GM21360 (cell line): ENCODE measurements at regions not wholly inside any gene's neighbourhood (a gene's known extent, or its start where the extent isn't known, plus 50 kb on each side); places are given as distances from the start of the nearest gene placed in this dataset.

Experiments
- ATAC-seq: cut with Tn5 transposase; IDR thresholded peaks from one replicate; pipeline ENCODE4 v1.9.1; 2021; ENCODE audit warnings: mild to moderate bottlenecking, moderate library complexity; ENCODE audit not compliant: unreplicated experiment

DNA sequence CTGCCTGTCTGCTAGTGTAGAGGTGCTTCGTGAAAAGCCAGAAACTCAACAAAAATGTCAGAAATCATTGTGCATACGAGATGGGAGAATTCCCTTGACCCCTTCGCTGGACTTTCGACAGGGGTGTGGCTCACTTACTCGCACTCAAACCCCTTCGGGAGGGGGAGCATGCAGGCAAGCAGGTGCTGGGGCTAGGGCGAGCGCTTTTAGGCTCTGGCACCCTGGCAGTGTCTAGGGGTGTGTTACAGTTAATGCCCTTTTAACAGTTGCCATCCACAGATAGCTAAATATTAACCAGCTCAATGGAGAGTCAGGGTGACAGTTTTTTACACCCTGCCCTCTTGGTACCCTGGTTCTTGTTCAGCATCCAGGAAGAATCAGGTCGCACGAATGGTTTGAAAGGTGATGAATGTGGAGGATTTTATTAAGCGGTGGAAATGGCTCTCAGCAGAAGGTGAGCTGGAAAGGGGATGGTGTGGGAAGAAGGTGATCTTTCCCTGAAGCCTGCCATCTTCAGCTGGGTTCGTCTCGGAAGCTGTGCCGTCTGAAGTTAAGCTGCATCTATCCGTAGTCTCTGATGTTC is 59.6 kb upstream of the SHANK2 start:
- no peak for ATAC-seq

DNA sequence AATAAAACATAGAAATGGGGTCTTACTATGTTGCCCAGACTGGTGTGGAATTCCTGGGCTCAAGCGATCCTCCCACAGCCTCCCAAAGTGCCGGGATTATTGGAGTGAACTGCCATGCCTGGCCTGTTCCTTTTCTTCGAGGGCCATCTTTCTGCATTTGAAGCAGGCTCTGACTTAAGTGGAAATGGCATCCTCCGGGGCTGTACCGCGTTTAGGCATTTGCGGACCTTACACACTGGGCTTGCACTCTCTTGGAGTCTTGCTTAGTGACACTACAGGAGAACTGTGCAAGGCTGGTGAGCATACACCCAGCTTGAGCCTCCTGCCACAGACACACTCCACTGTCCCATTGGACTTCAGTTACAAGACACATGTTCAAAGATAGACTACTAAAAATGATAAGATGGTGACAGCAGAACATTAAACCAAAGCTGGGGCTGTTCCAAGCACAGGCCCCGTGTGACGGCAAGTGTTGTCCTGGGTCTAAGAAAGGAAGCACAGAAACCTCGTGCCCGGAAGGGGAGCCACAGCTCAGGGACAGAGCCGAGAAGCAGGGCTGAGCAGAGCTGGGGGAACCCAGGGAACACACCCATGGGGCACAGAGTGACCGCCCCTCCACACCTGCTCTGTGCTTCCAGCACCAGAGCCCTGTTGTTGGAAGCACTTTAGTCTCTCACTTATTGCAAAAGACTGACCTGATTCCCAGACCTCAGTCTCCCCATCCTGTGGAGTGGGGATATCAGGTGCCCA is 59.0 kb upstream of the SHANK2 start:
- ATAC-seq: no peak

DNA sequence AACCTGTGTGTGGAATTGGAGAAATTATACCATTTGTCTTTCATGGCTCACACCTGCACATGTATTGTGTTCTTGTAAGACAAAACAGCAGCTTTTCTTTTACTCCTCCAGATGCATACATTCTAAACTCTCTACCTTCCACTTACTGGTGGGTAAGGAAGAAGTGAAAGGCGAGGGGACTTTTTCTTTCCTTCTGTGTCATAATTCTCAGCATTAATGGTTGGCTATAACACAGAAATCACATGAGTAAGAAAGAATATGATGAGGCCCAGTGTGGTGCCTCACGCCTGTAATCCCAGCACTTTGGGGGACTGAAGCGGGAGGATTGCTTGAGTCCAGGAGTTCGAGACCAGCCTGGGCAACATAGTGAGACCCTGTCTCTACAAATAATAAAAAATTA is 57.8 kb upstream of the SHANK2 start:
- ATAC-seq: no peak

DNA sequence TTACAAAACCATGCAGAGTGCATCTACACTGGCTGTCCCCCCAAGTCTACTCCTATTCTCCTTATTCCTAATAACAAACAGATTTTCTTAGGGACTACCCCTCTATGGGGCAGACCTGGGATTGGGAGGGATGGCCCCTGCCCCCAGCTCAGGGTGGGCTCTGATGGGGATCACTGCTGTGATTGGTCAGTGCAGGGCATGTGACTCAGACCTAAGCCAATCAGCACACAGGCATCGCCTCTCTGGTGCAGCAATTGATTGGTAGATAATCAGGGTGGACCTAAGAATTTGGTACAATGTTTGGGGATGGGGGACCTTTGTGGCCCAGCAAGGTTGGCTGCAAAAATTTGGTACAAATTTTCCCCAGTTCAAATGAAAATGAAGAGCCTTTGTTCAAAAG is 57.2 kb upstream of the SHANK2 start:
- no peak for ATAC-seq

DNA sequence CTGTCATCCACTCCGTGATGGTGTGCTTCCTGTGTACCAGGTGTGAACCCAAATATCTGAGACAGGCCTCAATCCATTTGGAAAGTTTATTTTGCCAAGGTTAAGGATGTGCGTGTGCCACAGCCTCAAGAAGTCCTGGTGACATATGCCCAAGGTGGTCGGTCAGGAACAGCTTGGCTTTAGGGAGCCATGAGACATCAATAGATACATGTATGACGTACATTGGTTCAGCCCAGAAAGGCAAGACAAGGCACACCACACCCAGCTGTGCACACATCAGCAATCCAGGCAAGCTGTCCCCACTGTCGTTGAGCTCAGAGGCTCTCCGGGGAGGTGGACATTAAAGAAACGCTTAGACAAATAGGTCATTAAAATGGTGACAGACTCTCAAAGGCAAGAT is 56.8 kb upstream of the SHANK2 start:
- no peak for ATAC-seq

DNA sequence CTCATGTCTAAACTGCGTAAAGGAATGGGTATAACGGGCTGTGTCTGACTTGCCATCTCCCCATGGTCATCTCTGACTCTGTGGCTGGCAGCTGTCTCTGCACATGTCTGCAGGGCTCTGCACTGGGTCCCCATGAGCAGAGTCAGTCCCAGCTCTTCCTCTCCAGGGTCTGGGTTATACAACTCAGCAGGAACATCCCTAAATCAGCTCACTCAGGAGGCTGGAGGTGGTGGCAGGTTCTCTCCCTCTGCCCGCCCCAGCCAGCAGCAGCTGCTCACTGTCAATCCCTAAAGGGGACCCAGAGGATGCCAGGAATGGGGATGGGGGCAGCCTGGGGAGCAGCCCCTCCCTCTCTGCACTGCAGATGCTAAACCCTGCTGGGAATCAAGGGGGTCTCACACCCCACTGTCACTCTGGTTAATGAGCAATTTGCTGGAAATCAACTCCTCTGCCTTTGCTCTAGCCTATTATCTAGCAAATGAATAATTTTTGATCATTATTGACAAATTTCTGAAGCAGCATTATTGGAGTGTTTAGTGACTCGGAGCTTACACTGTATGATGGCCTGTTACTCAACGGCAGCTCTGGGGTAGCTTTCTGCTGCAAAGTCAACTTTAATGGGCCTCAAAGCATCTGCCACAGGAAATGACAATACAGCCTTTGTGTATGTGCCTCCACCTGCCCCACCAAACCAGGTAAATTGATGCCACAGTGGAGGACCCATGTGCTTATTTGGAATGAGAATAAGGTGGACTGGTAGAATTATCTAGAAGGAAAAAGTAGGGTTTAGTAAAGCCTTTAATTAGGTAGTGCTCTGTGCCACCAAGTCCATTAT is 55.7 kb upstream of the SHANK2 start:
- no peak for ATAC-seq

DNA sequence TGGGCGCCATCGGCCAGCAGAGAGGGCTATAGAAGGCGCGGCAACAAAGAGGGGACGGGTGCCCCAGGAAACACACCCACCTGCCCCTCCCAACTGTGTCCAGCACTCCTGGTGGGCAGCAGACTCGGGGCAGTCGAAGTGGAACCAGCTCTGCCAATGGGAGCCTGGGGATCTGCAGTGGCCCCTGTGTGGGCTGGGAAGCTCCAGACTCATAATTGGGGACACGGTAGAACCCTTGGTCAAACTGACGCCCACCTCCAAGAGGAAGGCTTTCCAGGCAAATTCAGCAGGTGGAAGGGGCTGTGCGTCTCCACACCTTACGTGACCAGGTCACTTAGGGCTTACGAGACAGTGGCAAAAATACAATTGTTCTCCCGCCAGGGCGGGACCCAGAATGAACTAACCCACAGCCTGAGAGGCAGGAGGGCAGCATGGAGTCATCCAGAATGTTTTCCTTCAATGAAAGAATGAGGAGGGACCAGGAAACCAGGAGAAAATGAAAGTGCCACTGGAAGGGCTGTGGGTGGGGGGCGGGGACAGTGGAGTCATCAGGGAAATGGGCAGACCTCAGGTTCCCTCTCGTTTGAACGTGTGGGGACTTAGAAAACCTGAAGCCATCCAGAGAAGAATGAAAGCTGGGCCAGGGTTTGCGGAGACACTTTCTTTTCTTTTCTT is 53.2 kb upstream of the SHANK2 start:
- no peak for ATAC-seq

DNA sequence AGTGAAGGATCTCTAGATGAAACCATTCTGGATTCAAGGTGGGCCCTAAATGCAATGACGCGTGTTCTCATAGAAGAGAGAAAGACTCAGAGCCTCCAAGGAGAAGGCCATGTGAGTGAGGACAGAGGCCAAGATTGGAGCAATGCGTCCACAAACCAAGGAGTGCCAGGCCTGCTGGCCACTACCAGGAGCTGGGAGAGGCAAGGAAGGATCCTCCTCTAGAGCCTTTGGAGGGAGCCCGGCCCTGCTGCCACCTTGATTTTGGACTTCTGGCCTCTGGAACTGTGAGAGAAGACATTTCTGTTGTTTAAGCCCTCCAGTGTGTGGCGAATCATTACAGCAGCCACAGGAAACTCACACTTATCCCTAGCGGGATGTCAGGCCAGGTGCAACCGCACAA is 52.7 kb upstream of the SHANK2 start:
- no peak for ATAC-seq

DNA sequence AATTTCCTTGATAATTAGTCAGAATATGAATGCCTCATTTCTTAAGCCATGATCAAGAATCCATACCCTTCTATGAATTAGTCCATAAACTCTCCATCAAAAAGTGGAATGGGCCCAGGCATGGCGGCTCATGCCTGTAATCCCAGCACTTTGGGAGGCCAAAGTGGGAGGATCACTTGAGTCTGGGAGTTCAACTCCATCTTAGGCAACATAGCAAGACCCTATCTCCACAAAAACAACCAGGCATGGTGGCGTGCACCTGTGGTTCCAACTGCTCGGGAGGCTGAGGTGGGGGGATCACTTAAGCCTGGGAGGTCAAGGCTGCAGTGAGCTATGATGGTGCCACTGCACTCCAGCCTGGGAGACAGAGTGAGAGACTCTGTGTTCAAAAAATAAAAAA is 52.1 kb upstream of the SHANK2 start:
- no peak for ATAC-seq

DNA sequence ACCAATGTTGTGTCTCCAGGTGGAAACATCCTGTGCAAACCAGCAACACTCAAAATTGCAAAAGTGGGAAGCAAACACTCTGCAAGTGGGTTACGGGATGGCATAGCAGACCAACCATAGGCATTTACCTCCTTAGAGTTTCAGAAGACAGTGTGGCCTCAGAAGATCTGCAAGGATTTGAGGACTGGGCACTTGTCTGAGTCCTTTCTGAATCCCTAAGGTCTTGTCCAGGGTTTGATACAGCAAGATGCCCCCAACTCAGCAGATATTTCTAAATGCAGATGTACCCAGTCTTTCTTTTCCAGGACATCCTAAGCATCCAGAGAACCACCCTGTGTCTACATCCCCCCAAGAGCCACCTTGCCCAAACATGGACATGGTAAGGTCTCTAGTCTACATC is 51.7 kb upstream of the SHANK2 start:
- no peak for ATAC-seq

DNA sequence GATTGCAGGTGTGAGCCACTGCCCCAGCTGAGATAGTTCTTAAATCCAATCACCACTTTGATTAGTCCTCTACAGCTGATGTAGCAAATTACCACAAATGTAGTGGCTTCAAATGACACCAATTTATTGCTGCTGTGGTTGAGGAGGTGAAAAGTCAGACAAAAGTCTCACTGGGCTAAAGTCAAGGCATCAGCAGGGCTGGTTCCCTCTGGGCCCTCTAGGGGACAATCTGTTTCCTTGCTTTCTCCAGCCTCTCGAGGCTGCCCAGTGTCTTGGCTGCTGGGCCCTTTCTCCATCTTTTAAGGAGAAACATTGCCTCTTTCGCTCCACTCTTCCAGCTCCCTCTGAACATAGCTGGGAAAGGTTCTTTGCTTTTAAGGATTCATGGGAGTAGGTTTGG is 50.5 kb upstream of the SHANK2 start:
- no peak for ATAC-seq

DNA sequence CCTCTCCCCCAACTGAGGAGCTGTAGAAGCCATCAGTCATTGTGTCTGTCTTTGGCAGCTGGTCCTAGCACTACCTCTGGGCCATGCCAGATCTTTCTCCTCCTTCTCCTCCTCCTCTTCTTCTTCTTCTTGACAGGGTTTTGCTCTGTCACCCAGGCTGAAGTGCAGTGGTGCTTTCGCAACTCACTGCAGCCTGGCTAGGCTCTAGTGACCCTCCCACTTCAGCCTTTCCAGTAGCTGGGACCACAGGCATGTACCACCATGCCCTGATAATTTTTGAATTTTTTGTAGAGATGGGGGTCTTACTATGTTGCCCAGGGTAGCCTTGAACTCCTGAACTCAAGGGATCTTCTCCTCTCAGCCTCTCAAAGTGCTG is 50.1 kb upstream of the SHANK2 start:
- ATAC-seq: no peak
